ENCODE measurements at regions not wholly inside any gene's neighbourhood (a gene's known extent, or its start where the extent isn't known, plus 50 kb on each side); places are given as distances from the start of the nearest gene placed in this dataset.

- Histone ChIP-seq H3K9me3 (no peaks in the 10 kb centered on the region), H3K4me2 (no peak overlapping the region), H3K27ac (no peak overlapping the region), H3K4me3 (no peak overlapping the region), H3K4me1 (no peaks in the 10 kb centered on the region)
- POLR2A ChIA-PET: no interaction called here
- WGBS (ENCODE audit: missing lambda C conversion rate): 60% methylated on average over 3 of the region's 3 CpGs
- TF ChIP-seq CBX2 (IDR thresholded peaks at IDR 0.05; ENCODE audit: borderline replicate concordance, low read depth) (no peak), GATA3 (IDR thresholded peaks at IDR 0.05; ENCODE audit: borderline replicate concordance) (no peak), KDM1A (IDR thresholded peaks at IDR 0.05; ENCODE audit: low read depth) (no peak), FOSL2 (IDR thresholded peaks at IDR 0.05) (no peak), FOSL2 (CRISPR knock-in tag; IDR thresholded peaks at IDR 0.05) (no peak), JUNB (IDR thresholded peaks at IDR 0.05) (no peak), MYC (IDR thresholded peaks at IDR 0.05; ENCODE audit: borderline replicate concordance, low read length) (no peak)
- TF ChIP-seq, protein P1, sequence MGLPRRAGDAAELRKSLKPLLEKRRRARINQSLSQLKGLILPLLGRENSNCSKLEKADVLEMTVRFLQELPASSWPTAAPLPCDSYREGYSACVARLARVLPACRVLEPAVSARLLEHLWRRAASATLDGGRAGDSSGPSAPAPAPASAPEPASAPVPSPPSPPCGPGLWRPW (IDR thresholded peaks at IDR 0.05): no peak
- CTCF ChIA-PET: interaction anchor here (0.8 kb wide), 1 partner anchor 29 kb away, joined by 3 read pairs; no protein-coding TSS in a partner anchor
- DNase-seq (ENCODE audit: low read depth in 1 of 2, low spot score in 1 of 2): no peak
- ATAC-seq: no peak
- FAIRE-seq: no peak
Measured at GRCh38 chr2:45337481-45337880, 273.6 kb downstream of the SRBD1 start.

- no peak for DNase-seq (ENCODE audit: low read depth in 1 of 2, low spot score in 1 of 2)
- Histone ChIP-seq H3K4me1 (peaks cover 9% of the 10 kb centered on the region), H3K4me2 (no peak overlapping the region), H3K4me3 (no peak overlapping the region), H3K9me3 (no peaks in the 10 kb centered on the region), H3K27ac (no peak overlapping the region)
- CTCF ChIA-PET: interaction anchor here (1.0 to 1.4 kb wide), 3 partner anchors 11 to 309 kb away, joined by 3 to 7 read pairs (median 4); no protein-coding TSS in a partner anchor
- WGBS (ENCODE audit: missing lambda C conversion rate): 87% methylated on average over 17 of the region's 17 CpGs
- POLR2A ChIA-PET: no interaction called here
- no peak for ATAC-seq
- FAIRE-seq: no peak
- no peak for TF ChIP-seq ZNF302 (CRISPR knock-in tag; IDR thresholded peaks at IDR 0.05)
- no peak for TF ChIP-seq JUNB (IDR thresholded peaks at IDR 0.05)
- TF ChIP-seq POLR2A (IDR thresholded peaks at IDR 0.05; ENCODE audit: low read length): no peak
- no peak for TF ChIP-seq JUN (IDR thresholded peaks at IDR 0.05)
- TF ChIP-seq PBX3 (IDR thresholded peaks at IDR 0.05): no peak
- TF ChIP-seq, protein P1 (IDR thresholded peaks at IDR 0.05): no peak
- TF ChIP-seq BHLHE40 (IDR thresholded peaks at IDR 0.05; ENCODE audit: low read depth, low read length): no peak
- TF ChIP-seq HDAC2 (IDR thresholded peaks at IDR 0.05): no peak
- TF ChIP-seq ZC3H11A (IDR thresholded peaks at IDR 0.05): no peak
- no peak for TF ChIP-seq CEBPB (IDR thresholded peaks at IDR 0.05)
- TF ChIP-seq FOSL2 (IDR thresholded peaks at IDR 0.05): no peak
- no peak for TF ChIP-seq FOSL2 (CRISPR knock-in tag; IDR thresholded peaks at IDR 0.05)
- TF ChIP-seq NPAS2 (CRISPR knock-in tag; IDR thresholded peaks at IDR 0.05; ENCODE audit: borderline replicate concordance): no peak
- TF ChIP-seq HOXB5 (CRISPR knock-in tag; IDR thresholded peaks at IDR 0.05): no peak
- no peak for TF ChIP-seq TFCP2L1 (CRISPR knock-in tag; IDR thresholded peaks at IDR 0.05)
- TF ChIP-seq CBX8 (IDR thresholded peaks at IDR 0.05): no peak
Measured at GRCh38 chr2:45334205-45334604, 276.9 kb downstream of the SRBD1 start.

- POLR2A ChIA-PET: no interaction called here
- 91% methylated on average over 1 of the region's 1 CpG for WGBS (ENCODE audit: missing lambda C conversion rate)
- Histone ChIP-seq H3K9me3 (no peaks in the 10 kb centered on the region), H3K4me1 (peaks cover 9% of the 10 kb centered on the region), H3K4me3 (no peak overlapping the region), H3K4me2 (no peak overlapping the region), H3K27ac (no peak overlapping the region)
- TF ChIP-seq SREBF2 (IDR thresholded peaks at IDR 0.05): no peak
- FAIRE-seq (no peak), DNase-seq (ENCODE audit: low read depth in 1 of 2, low spot score in 1 of 2) (no peak), ATAC-seq (no peak)
- CTCF ChIA-PET: interaction anchor here (1.6 kb wide), 1 partner anchor 17 kb away, joined by 3 read pairs; no protein-coding TSS in a partner anchor
Measured at GRCh38 chr2:45332567-45332966, 278.5 kb downstream of the SRBD1 start.

DNA sequence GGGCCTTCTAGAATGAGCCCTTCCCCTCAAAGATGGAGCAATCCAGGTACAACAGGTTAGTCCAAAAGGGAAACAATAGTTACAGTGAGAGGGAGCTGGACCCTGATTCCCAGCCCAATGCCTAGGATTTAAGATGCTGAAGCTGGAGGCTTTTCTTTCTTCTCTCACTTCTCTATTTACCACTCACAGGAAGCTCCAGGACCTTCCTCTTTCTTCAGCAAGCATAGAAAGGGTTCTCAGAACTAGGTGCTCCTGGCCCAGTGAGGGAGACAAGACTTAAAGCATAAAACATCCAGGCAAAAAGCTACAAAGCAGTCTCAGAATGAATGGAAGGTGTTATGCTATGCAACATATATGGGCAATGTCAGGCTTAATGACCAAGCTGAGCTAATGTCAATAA is 279.0 kb downstream of the SRBD1 start:
- ChIA-PET POLR2A (no interaction called here), CTCF (interaction anchor here (1.6 to 2.2 kb wide), 2 partner anchors 14 to 16 kb away, joined by 3 to 6 read pairs; no protein-coding TSS in a partner anchor)
- DNase-seq (ENCODE audit: low read depth in 1 of 2, low spot score in 1 of 2) (no peak), FAIRE-seq (no peak), ATAC-seq (no peak)
- Histone ChIP-seq H3K4me2 (no peak overlapping the region), H3K9me3 (no peaks in the 10 kb centered on the region), H3K4me3 (no peak overlapping the region), H3K4me1 (peaks cover 9% of the 10 kb centered on the region), H3K27ac (no peak overlapping the region)
- no peak for TF ChIP-seq PBX3 (IDR thresholded peaks at IDR 0.05)
- TF ChIP-seq RCOR1 (IDR thresholded peaks at IDR 0.05; ENCODE audit: low read depth, low read length): no peak
- TF ChIP-seq HEYL (CRISPR knock-in tag; IDR thresholded peaks at IDR 0.05): no peak
- no peak for TF ChIP-seq HOXA7 (CRISPR knock-in tag; IDR thresholded peaks at IDR 0.05)
- TF ChIP-seq TFCP2L1 (CRISPR knock-in tag; IDR thresholded peaks at IDR 0.05): no peak
- TF ChIP-seq POLR2AphosphoS2 (conservative IDR thresholded peaks at IDR 0.05; ENCODE audit: low read length): no peak
- TF ChIP-seq FOSL2 (IDR thresholded peaks at IDR 0.05): no peak
- no peak for TF ChIP-seq FOSL2 (CRISPR knock-in tag; IDR thresholded peaks at IDR 0.05)
- TF ChIP-seq, protein P2, sequence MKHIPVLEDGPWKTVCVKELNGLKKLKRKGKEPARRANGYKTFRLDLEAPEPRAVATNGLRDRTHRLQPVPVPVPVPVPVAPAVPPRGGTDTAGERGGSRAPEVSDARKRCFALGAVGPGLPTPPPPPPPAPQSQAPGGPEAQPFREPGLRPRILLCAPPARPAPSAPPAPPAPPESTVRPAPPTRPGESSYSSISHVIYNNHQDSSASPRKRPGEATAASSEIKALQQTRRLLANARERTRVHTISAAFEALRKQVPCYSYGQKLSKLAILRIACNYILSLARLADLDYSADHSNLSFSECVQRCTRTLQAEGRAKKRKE (CRISPR knock-in tag; IDR thresholded peaks at IDR 0.05; ENCODE audit: low read depth): no peak
- TF ChIP-seq ESRRA (IDR thresholded peaks at IDR 0.05; ENCODE audit: borderline replicate concordance, low read length): no peak
- TF ChIP-seq EHF (CRISPR knock-in tag; IDR thresholded peaks at IDR 0.05): no peak
- no peak for TF ChIP-seq FOXS1 (CRISPR knock-in tag; IDR thresholded peaks at IDR 0.05)
- TF ChIP-seq CHD4 (IDR thresholded peaks at IDR 0.05; ENCODE audit: borderline replicate concordance): no peak
- no peak for TF ChIP-seq BHLHE40 (IDR thresholded peaks at IDR 0.05; ENCODE audit: low read depth, low read length)
- TF ChIP-seq SREBF2 (IDR thresholded peaks at IDR 0.05): no peak
- no peak for TF ChIP-seq MAFK (IDR thresholded peaks at IDR 0.05; ENCODE audit: partially characterized antibody)

All from A549 (cell line).